HEK293T (cell line): ENCODE measurements at regions not wholly inside any gene's neighbourhood (a gene's known extent, or its start where the extent isn't known, plus 50 kb on each side); places are given as distances from the start of the nearest gene placed in this dataset.

Source experiments
- ARNT ChIP-seq: fragments of 450-650 bp; IDR thresholded peaks from 2 replicates; pipeline ENCODE4 v1.6.1; 2017; ENCODE audit warnings: mild to moderate bottlenecking
- BHLHE40 ChIP-seq: fragments of 450-650 bp; IDR thresholded peaks from 2 replicates; pipeline ENCODE4 v1.6.1; 2016; ENCODE audit warnings: mild to moderate bottlenecking, moderate library complexity, borderline replicate concordance
- CTBP1 ChIP-seq: fragments of 450-650 bp; IDR thresholded peaks from 2 replicates; pipeline ENCODE4 v1.6.1; 2016; ENCODE audit warnings: borderline replicate concordance
- ELF4 ChIP-seq: fragments of 450-650 bp; IDR thresholded peaks from 2 replicates; pipeline ENCODE4 v1.6.1; 2017; ENCODE audit warnings: antibody characterized with exemption
- FOXK2 ChIP-seq: fragments of 450-650 bp; IDR thresholded peaks from 2 replicates; pipeline ENCODE4 v1.6.1; 2016; ENCODE audit warnings: mild to moderate bottlenecking
- FOXM1 ChIP-seq: fragments of 450-650 bp; IDR thresholded peaks from 2 replicates; pipeline ENCODE4 v1.6.1; 2017; ENCODE audit warnings: mild to moderate bottlenecking, borderline replicate concordance
- HDGF ChIP-seq: fragments of 450-650 bp; IDR thresholded peaks from 2 replicates; pipeline ENCODE4 v1.6.1; 2017; ENCODE audit warnings: antibody characterized with exemption, borderline replicate concordance
- L3MBTL2 ChIP-seq: fragments of 450-650 bp; conservative IDR thresholded peaks from 2 replicates; pipeline ENCODE4 v1.6.1; 2016; ENCODE audit warnings: mild to moderate bottlenecking
- LEF1 ChIP-seq: fragments of 450-650 bp; IDR thresholded peaks from 2 replicates; pipeline ENCODE4 v1.6.1; 2017; ENCODE audit warnings: mild to moderate bottlenecking, borderline replicate concordance
- NFRKB ChIP-seq: fragments of 450-650 bp; IDR thresholded peaks from 2 replicates; pipeline ENCODE4 v1.6.1; 2016; ENCODE audit warnings: mild to moderate bottlenecking, moderate library complexity
- SP1 ChIP-seq: fragments of 450-650 bp; IDR thresholded peaks from 2 replicates; pipeline ENCODE4 v1.6.1; 2017
- SUZ12 ChIP-seq: fragments of 450-650 bp; IDR thresholded peaks from 2 replicates; pipeline ENCODE4 v1.6.1; 2016; ENCODE audit warnings: mild to moderate bottlenecking

- no peak for TF ChIP-seq SUZ12
- TF ChIP-seq SP1 = no peak
- TF ChIP-seq FOXM1 = no peak
- TF ChIP-seq ARNT = no peak
- no peak for TF ChIP-seq FOXK2
- TF ChIP-seq BHLHE40 = no peak
- no peak for TF ChIP-seq ELF4
- no peak for TF ChIP-seq L3MBTL2
- no peak for TF ChIP-seq LEF1
- TF ChIP-seq NFRKB = no peak
- no peak for TF ChIP-seq CTBP1
- no peak for TF ChIP-seq HDGF
Observed at GRCh38 chr5:158198636-158199035, 339.7 kb upstream of the CLINT1 start.
